WERI-Rb-1 (cell line): ENCODE measurements at regions not wholly inside any gene's neighbourhood (a gene's known extent, or its start where the extent isn't known, plus 50 kb on each side); places are given as distances from the start of the nearest gene placed in this dataset.

Experiments used
- DNase-seq: peaks from one replicate; pipeline ENCODE4 v3.0.0-alpha.2; 2020
- H3K27ac ChIP-seq: fragments of 250-450 bp; sonication (Bioruptor Pico); 2 replicates; pipeline ENCODE4 v1.5.1; 2020; ENCODE audit warnings: mild to moderate bottlenecking, moderate library complexity
- H3K27me3 ChIP-seq: fragments of 250-450 bp; sonication (Bioruptor Pico); 2 replicates; pipeline ENCODE4 v1.5.1; 2021; ENCODE audit warnings: mild to moderate bottlenecking, low read depth, moderate library complexity; ENCODE audit not compliant: insufficient read depth, severe bottlenecking
- H3K36me3 ChIP-seq: fragments of 250-450 bp; sonication (Bioruptor Pico); 2 replicates; pipeline ENCODE4 v1.5.1; 2020; ENCODE audit warnings: mild to moderate bottlenecking, moderate library complexity
- H3K4me3 ChIP-seq: 2 replicates; pipeline ENCODE4 v1.5.1; 2011; ENCODE audit warnings: low read depth, mild to moderate bottlenecking, control low read depth, low read length
- H3K9me3 ChIP-seq: fragments of 250-450 bp; sonication (Bioruptor Pico); 2 replicates; pipeline ENCODE4 v1.5.1; 2021; ENCODE audit warnings: mild to moderate bottlenecking, moderate library complexity; ENCODE audit not compliant: severe bottlenecking
- TF ChIP-seq, protein P1 (sequence below): IDR thresholded peaks from 2 replicates; pipeline ENCODE4 v1.5.1; 2011; ENCODE audit warnings: low read depth, mild to moderate bottlenecking, control low read depth, inconsistent platforms, low read length

DNA sequence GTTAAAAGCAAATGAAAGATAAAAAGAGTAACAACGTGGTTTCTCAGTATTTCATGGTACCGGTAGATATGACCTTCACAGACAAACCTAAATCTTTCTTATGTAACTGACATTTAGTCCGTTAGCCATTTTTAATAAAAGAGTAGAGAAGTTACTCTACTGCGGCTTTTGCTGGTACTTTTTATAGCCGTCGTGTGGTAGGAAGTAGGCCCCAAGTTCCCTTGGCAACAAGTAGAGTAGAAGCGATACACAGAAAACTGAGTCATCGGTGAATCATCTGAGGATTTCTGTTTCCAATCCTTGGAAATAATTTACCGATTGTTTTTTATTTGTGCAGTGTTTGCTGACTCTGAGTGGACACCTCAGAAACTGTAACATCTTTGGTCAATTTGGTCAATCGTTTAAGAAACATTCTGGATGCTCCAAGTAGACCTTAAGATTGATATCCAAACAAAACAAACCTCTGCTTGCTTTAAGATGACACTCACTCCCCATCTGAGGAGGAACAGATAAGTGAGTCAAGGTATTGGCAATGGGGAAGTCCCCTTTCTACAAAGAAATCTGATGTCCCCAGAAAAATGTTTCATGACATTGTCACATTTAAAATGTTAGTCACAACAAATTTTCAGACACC is 63.9 kb upstream of the AHR start:
- DNase-seq = no peak
- H3K27ac ChIP-seq = no peak overlapping the region
- no peak overlapping the region for H3K4me3 ChIP-seq

DNA sequence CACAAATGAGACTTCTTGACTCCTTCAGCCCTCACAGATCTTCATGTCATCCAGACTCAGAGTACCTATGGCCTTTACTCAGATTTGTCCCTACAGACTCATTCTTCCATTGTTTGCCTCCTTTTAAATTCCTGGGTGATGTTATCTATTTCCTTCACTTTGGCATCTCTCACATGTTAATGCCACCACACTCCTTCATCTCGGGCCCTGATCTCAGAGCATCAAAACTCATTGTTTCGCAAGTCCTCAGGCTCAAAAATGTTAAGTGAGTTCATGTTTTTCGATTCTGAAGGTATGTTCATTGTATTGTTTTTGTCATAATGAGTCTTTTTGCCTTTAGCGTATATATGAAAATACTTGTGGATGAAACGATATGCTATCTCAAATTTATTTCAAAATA is 62.3 kb upstream of the AHR start:
- Histone ChIP-seq H3K27me3 (no peaks in the 10 kb centered on the region), H3K9me3 (no peaks in the 10 kb centered on the region), H3K36me3 (no peaks in the 10 kb centered on the region), H3K4me3 (no peak overlapping the region), H3K27ac (no peak overlapping the region)
- no peak for DNase-seq
- TF ChIP-seq, protein P1, sequence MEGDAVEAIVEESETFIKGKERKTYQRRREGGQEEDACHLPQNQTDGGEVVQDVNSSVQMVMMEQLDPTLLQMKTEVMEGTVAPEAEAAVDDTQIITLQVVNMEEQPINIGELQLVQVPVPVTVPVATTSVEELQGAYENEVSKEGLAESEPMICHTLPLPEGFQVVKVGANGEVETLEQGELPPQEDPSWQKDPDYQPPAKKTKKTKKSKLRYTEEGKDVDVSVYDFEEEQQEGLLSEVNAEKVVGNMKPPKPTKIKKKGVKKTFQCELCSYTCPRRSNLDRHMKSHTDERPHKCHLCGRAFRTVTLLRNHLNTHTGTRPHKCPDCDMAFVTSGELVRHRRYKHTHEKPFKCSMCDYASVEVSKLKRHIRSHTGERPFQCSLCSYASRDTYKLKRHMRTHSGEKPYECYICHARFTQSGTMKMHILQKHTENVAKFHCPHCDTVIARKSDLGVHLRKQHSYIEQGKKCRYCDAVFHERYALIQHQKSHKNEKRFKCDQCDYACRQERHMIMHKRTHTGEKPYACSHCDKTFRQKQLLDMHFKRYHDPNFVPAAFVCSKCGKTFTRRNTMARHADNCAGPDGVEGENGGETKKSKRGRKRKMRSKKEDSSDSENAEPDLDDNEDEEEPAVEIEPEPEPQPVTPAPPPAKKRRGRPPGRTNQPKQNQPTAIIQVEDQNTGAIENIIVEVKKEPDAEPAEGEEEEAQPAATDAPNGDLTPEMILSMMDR = no peak

More for the DNA sequence above, 63.9 kb upstream of the AHR start:
- Histone ChIP-seq H3K36me3 (no peaks in the 10 kb centered on the region), H3K27me3 (no peaks in the 10 kb centered on the region), H3K9me3 (no peaks in the 10 kb centered on the region)
- TF ChIP-seq, protein P1 = no peak

DNA sequence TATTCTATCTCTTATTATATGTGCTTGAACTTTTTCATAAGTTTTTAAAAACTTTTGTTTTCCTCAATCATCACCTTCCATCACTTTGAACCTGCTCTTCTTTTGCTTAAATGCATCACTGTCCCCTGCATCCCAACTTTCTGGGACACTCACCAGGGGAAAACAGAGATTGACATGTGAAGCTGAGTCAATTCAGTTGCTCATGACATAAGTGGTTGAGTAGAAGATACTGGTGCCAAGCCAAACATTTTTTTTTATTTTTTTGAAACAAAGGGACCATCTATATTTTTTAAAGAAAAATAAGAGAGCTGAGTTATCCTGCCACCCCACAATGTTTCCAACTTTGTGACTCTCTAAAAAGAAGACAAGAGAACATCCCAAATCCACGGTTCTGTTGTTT is 61.8 kb upstream of the AHR start:
- no peak overlapping the region for H3K4me3 ChIP-seq
- TF ChIP-seq, protein P1 = no peak

DNA sequence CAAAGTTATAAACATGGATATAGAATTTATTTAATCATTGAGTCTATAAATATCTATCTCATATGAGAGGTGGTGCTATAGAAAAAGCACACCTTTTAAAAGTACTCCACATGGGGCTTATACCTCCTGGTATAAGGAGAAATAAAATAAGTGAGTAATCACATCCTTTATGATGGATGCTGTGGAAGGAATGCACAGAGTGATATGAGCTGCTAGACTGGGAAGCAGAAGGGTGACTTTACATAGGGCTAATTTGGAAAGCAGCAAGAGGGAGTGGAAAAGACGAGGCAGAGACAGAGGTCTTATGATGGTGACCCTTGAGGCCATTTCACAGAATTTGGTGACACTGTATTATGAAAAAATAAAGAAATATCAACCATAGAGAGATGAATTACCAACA is 59.4 kb upstream of the AHR start:
- no peaks in the 10 kb centered on the region for H3K9me3 ChIP-seq
- TF ChIP-seq, protein P1 = no peak
- DNase-seq = no peak
- H3K27ac ChIP-seq = no peak overlapping the region
- H3K36me3 ChIP-seq = no peaks in the 10 kb centered on the region
- H3K27me3 ChIP-seq = no peaks in the 10 kb centered on the region
- no peak overlapping the region for H3K4me3 ChIP-seq

More for the DNA sequence above, 61.8 kb upstream of the AHR start:
- Histone ChIP-seq H3K27me3 (no peaks in the 10 kb centered on the region), H3K9me3 (no peaks in the 10 kb centered on the region), H3K27ac (no peak overlapping the region), H3K36me3 (no peaks in the 10 kb centered on the region)
- DNase-seq = no peak

DNA sequence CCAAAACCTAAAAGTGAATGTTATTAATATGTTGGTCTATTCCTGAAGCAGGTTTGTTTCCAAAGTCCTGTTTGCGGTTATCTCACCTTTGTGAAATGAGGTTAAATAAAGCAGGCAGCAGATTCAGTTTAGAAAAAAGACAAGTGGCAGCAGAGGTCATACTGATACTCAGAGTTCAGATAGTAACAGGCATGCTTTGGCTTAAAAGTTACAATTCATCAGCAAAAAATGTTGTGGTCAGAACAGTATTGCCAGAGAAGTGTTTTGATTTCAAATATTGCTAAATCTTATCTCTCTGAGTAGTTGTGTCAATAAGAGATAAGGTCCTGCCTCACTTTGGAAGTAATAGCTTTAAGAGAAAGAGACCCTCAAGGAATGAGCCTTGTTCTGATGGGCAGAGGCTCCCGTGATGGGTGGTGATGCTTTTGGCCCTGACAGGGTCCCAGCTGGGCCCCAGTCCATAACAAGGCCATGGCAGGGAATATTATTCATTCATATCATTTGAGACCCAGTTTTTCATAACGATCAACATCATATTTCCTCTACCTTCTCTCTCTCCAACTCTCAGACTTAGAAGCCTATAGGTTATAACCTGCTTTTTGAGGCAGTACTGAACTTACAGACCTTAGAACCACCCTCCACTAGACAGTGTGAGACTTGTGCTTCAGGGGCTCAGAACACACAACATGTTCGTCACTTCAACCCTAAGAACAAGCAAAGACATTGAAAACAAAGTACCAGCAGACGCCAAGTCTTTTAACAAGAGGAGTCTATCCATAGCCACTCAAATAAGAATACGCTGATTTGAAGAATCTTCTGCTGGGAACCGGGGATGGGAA is 58.5 kb upstream of the AHR start:
- H3K36me3 ChIP-seq = no peaks in the 10 kb centered on the region
- TF ChIP-seq, protein P1 = no peak
- no peak overlapping the region for H3K4me3 ChIP-seq
- no peaks in the 10 kb centered on the region for H3K9me3 ChIP-seq
- DNase-seq = no peak
- H3K27me3 ChIP-seq = no peaks in the 10 kb centered on the region
- H3K27ac ChIP-seq = no peak overlapping the region
